Smooth muscle cell (in vitro differentiated cells): ENCODE measurements at regions not wholly inside any gene's neighbourhood (a gene's known extent, or its start where the extent isn't known, plus 50 kb on each side); places are given as distances from the start of the nearest gene placed in this dataset.

Experiments
- DNase-seq: peaks from one replicate; lab custom pipeline; 2025; ENCODE audit not compliant: unreplicated experiment; lab: John Stamatoyannopoulos, UW
- H2AFZ ChIP-seq: fragments of 200-600 bp; sonication (generic); 2 replicates; pipeline ENCODE4 v1.6.0; 2016; ENCODE audit warnings: antibody characterized with exemption, low read depth, mild to moderate bottlenecking
- H3F3A ChIP-seq: fragments of 200-600 bp; sonication (generic); 2 replicates; pipeline ENCODE4 v1.6.0; 2017; ENCODE audit warnings: antibody characterized with exemption, low read depth
- H3K27ac ChIP-seq: fragments of 200-600 bp; sonication (generic); 2 replicates; pipeline ENCODE4 v1.5.1; 2016; ENCODE audit warnings: low read depth, mild to moderate bottlenecking
- H3K27me3 ChIP-seq: fragments of 200-600 bp; sonication (generic); 2 replicates; pipeline ENCODE4 v1.6.1; 2016; ENCODE audit warnings: low read depth, mild to moderate bottlenecking
- H3K36me3 ChIP-seq: fragments of 200-600 bp; sonication (generic); 2 replicates; pipeline ENCODE4 v1.5.1; 2016; ENCODE audit warnings: low read depth
- H3K4me1 ChIP-seq: fragments of 200-600 bp; sonication (generic); 2 replicates; pipeline ENCODE4 v1.5.1; 2016; ENCODE audit warnings: low read depth
- H3K4me2 ChIP-seq: fragments of 200-600 bp; sonication (generic); 2 replicates; pipeline ENCODE4 v1.6.0; 2016; ENCODE audit warnings: mild to moderate bottlenecking
- H3K4me3 ChIP-seq: fragments of 200-600 bp; sonication (generic); 2 replicates; pipeline ENCODE4 v1.5.1; 2016; ENCODE audit warnings: mild to moderate bottlenecking
- H3K79me2 ChIP-seq: fragments of 200-600 bp; sonication (generic); 2 replicates; pipeline ENCODE4 v1.6.0; 2016; ENCODE audit warnings: low read depth, mild to moderate bottlenecking
- H3K9ac ChIP-seq: fragments of 200-600 bp; sonication (generic); 2 replicates; pipeline ENCODE4 v1.6.0; 2016; ENCODE audit warnings: low read depth
- H3K9me3 ChIP-seq: fragments of 200-600 bp; sonication (generic); replicated peaks from 2 replicates; pipeline ENCODE4 v1.5.1; 2016; ENCODE audit warnings: low read depth
- H4K20me1 ChIP-seq: fragments of 200-600 bp; sonication (generic); 2 replicates; pipeline ENCODE4 v1.6.0; 2016; ENCODE audit warnings: low read depth
- CTCF ChIP-seq: fragments of 200-600 bp; sonication (generic); IDR thresholded peaks from 2 replicates; pipeline ENCODE4 v1.5.1; 2017; ENCODE audit warnings: borderline replicate concordance, mild to moderate bottlenecking, antibody characterized with exemption; ENCODE audit not compliant: insufficient read depth, poor library complexity, severe bottlenecking
- WGBS: methylation state at CpG from one replicate; pipeline ENCODE4 v1.1.7; 2016; ENCODE audit warnings: low lambda C conversion rate; 5-methylcytosine and 5-hydroxymethylcytosine counted together

DNA sequence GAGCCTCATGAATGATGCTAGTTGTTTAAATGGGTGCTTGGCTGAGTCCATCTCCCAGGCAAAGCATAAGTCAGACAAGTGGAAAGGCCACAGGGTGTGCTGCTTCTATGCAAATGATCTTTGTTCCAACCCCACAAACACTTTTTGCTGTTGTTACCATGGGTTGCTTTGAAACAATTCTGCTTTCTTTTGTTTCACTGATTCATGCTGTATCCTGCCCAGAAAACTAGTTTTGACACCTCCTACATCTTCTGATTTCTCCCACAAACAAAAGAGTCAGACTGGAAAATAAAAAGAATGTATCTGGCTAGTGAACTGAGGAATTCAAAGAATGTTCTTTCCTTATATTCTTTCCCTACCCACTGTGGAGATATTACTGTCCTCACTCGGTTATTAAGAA, 298.6 kb downstream of the DIRAS2 start:
- no peak overlapping the region for H3K4me3 ChIP-seq
- no peak overlapping the region for H3K4me2 ChIP-seq
- 72% methylated on average over 1 of the region's 1 CpG for WGBS
- no peaks in the 10 kb centered on the region for H3K9me3 ChIP-seq
- H3K36me3 ChIP-seq: no peaks in the 10 kb centered on the region
- H4K20me1 ChIP-seq: no peaks in the 10 kb centered on the region
- DNase-seq: no peak
- TF ChIP-seq CTCF: no peak
- H3F3A ChIP-seq: no peaks in the 10 kb centered on the region
- no peak overlapping the region for H2AFZ ChIP-seq
- H3K27me3 ChIP-seq: no peaks in the 10 kb centered on the region
- no peak overlapping the region for H3K27ac ChIP-seq
- H3K4me1 ChIP-seq: peaks cover 9% of the 10 kb centered on the region
- no peak overlapping the region for H3K9ac ChIP-seq
- H3K79me2 ChIP-seq: no peaks in the 10 kb centered on the region

DNA sequence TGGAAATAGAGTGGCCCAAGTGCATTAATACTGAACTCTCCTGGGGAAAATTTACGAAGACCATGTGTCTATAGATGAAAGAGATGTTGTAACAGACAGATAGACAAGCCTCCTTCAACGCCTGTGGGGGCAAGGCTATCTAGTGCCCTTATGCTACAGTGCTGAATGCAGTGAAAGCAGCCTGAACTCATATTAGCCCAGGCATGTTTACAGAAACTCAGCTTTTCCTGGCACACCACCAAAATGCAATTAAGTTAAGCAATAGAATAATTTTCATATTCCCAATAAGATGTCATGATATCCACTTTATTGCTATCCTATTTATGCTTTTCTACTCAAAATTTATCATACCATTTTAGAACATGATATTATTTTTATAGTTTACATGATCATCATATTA, 277.0 kb downstream of the DIRAS2 start:
- no peak overlapping the region for H3K4me3 ChIP-seq
- no peak overlapping the region for H3K9ac ChIP-seq
- H3K27me3 ChIP-seq: no peaks in the 10 kb centered on the region
- H4K20me1 ChIP-seq: no peaks in the 10 kb centered on the region
- H3K79me2 ChIP-seq: no peaks in the 10 kb centered on the region
- no peak overlapping the region for H3K4me2 ChIP-seq
- H2AFZ ChIP-seq: no peak overlapping the region
- no peaks in the 10 kb centered on the region for H3K36me3 ChIP-seq
- WGBS: 78% methylated on average over 2 of the region's 2 CpGs
- TF ChIP-seq CTCF: no peak
- no peak for DNase-seq
- no peaks in the 10 kb centered on the region for H3F3A ChIP-seq
- no peak overlapping the region for H3K27ac ChIP-seq
- no peaks in the 10 kb centered on the region for H3K9me3 ChIP-seq
- H3K4me1 ChIP-seq: no peaks in the 10 kb centered on the region

- no peaks in the 10 kb centered on the region for H3F3A ChIP-seq
- no peaks in the 10 kb centered on the region for H3K27me3 ChIP-seq
- H2AFZ ChIP-seq: no peak overlapping the region
- H3K4me2 ChIP-seq: no peak overlapping the region
- no peaks in the 10 kb centered on the region for H3K79me2 ChIP-seq
- H4K20me1 ChIP-seq: no peaks in the 10 kb centered on the region
- H3K4me3 ChIP-seq: no peak overlapping the region
- H3K9me3 ChIP-seq: no peaks in the 10 kb centered on the region
- H3K9ac ChIP-seq: no peak overlapping the region
- no peak overlapping the region for H3K27ac ChIP-seq
- no peak for DNase-seq
- no peak for TF ChIP-seq CTCF
- no peaks in the 10 kb centered on the region for H3K4me1 ChIP-seq
- H3K36me3 ChIP-seq: no peaks in the 10 kb centered on the region
Observed at GRCh38 chr9:90368241-90368640, 274.4 kb downstream of the DIRAS2 start.

- Histone ChIP-seq H4K20me1 (no peaks in the 10 kb centered on the region), H3K4me1 (no peaks in the 10 kb centered on the region), H3K36me3 (no peaks in the 10 kb centered on the region), H3K27me3 (no peaks in the 10 kb centered on the region), H3K9ac (no peak overlapping the region), H3K9me3 (no peaks in the 10 kb centered on the region), H3F3A (no peaks in the 10 kb centered on the region), H3K4me2 (no peak overlapping the region), H3K79me2 (no peaks in the 10 kb centered on the region), H2AFZ (no peak overlapping the region), H3K27ac (no peak overlapping the region), H3K4me3 (no peak overlapping the region)
- no peak for DNase-seq
- 92% methylated on average over 4 of the region's 4 CpGs for whole genome bisulfite sequencing
- TF ChIP-seq CTCF: no peak
Observed at GRCh38 chr9:90368928-90369327, 273.7 kb downstream of the DIRAS2 start.
